HEK293 (cell line): ENCODE measurements at regions not wholly inside any gene's neighbourhood (a gene's known extent, or its start where the extent isn't known, plus 50 kb on each side); places are given as distances from the start of the nearest gene placed in this dataset.

ENCODE experiments used
- CTCF ChIA-PET: fragments of 350-600 bp; formaldehyde crosslinking; extraction: SDS; loops from one replicate; lab custom pipeline; 2021; ENCODE audit warnings: antibody characterized with exemption; lab: Yijun Ruan, JAX
- POLR2A ChIA-PET: fragments of 300-600 bp; formaldehyde crosslinking; extraction: SDS; loops from one replicate; lab custom pipeline; 2020; ENCODE audit warnings: antibody characterized with exemption, inconsistent platforms; lab: Yijun Ruan, JAX
- H3K27ac ChIP-seq: fragments of 200-500 bp; sonication (Bioruptor generic); 2 replicates; pipeline ENCODE4 v1.5.1; 2014; ENCODE audit warnings: low read depth, low read length, control low read depth, inconsistent platforms; ENCODE audit errors: extremely low read depth
- H3K36me3 ChIP-seq, 2 experiments: fragments of 200-500 bp in 1 of 2; sonication (Bioruptor generic) in 1 of 2; 1 replicate in 1 of 2; 2 replicates in 1 of 2; pipeline ENCODE4 v1.5.1; 2014 to 2017; ENCODE audit warnings: inconsistent platforms in 2 of 2, low read length in 2 of 2; ENCODE audit not compliant: control insufficient read depth in 2 of 2, insufficient read depth in 1 of 2
- H3K4me1 ChIP-seq: fragments of 200-500 bp; sonication (Bioruptor generic); 2 replicates; pipeline ENCODE4 v1.5.1; 2014; ENCODE audit warnings: mild to moderate bottlenecking, low read length, inconsistent platforms; ENCODE audit not compliant: control insufficient read depth, insufficient read depth
- H3K4me3 ChIP-seq: 2 replicates; pipeline ENCODE4 v1.5.1; 2011; ENCODE audit warnings: low read depth, mild to moderate bottlenecking, control low read depth, low read length, moderate library complexity
- H3K9me3 ChIP-seq: fragments of 200-500 bp; sonication (Bioruptor generic); 2 replicates; pipeline ENCODE4 v1.5.1; 2014; ENCODE audit warnings: low read depth, low read length, inconsistent platforms; ENCODE audit not compliant: control insufficient read depth, insufficient read depth
- GLIS2 ChIP-seq: fragments of 450-650 bp; formaldehyde crosslinking; IDR thresholded peaks from 2 replicates; pipeline ENCODE4 v1.5.1; 2016; ENCODE audit warnings: missing biosample characterization, missing genetic modification characterization
- MEIS1 ChIP-seq: sonication (generic); formaldehyde crosslinking; IDR thresholded peaks from 2 replicates; pipeline ENCODE4 v1.8.1; 2022; ENCODE audit warnings: missing genetic modification reagents, mild to moderate bottlenecking, borderline replicate concordance
- SETDB1 ChIP-seq: IDR thresholded peaks from one replicate; pipeline ENCODE4 v1.6.1; 2017; ENCODE audit warnings: mild to moderate bottlenecking, low read length, moderate library complexity, mixed read lengths; ENCODE audit not compliant: insufficient read length
- SP7 ChIP-seq: fragments of 450-650 bp; formaldehyde crosslinking; IDR thresholded peaks from 2 replicates; pipeline ENCODE4 v1.5.1; 2016; ENCODE audit warnings: missing biosample characterization, missing genetic modification characterization
- TCF7L2 ChIP-seq: IDR thresholded peaks from 2 replicates; pipeline ENCODE4 v1.6.1; 2011; ENCODE audit warnings: low read depth, mild to moderate bottlenecking, inconsistent platforms, low read length, moderate library complexity, borderline replicate concordance
- ZBTB17 ChIP-seq: fragments of 450-650 bp; formaldehyde crosslinking; IDR thresholded peaks from 2 replicates; pipeline ENCODE4 v1.5.1; 2016; ENCODE audit warnings: missing biosample characterization, missing genetic modification characterization
- ZBTB7A ChIP-seq: fragments of 450-650 bp; formaldehyde crosslinking; IDR thresholded peaks from 2 replicates; pipeline ENCODE4 v1.5.1; 2016; ENCODE audit warnings: low read depth, missing biosample characterization, missing genetic modification characterization
- ZNF19 ChIP-seq: fragments of 450-650 bp; formaldehyde crosslinking; IDR thresholded peaks from 2 replicates; pipeline ENCODE4; 2016; ENCODE audit warnings: missing biosample characterization, missing genetic modification characterization, low read depth
- ZNF23 ChIP-seq: fragments of 450-650 bp; formaldehyde crosslinking; IDR thresholded peaks from 2 replicates; pipeline ENCODE4 v1.5.1; 2016; ENCODE audit warnings: missing biosample characterization, missing genetic modification characterization, borderline replicate concordance
- ZNF341 ChIP-seq: fragments of 450-650 bp; formaldehyde crosslinking; IDR thresholded peaks from 2 replicates; pipeline ENCODE4; 2016; ENCODE audit warnings: low read depth, missing biosample characterization, missing genetic modification characterization
- ZNF366 ChIP-seq: fragments of 450-650 bp; formaldehyde crosslinking; conservative IDR thresholded peaks from 2 replicates; pipeline ENCODE4 v1.5.1; 2016; ENCODE audit warnings: missing biosample characterization, missing genetic modification characterization
- ZNF37A ChIP-seq: fragments of 450-650 bp; IDR thresholded peaks from 2 replicates; pipeline ENCODE4 v1.5.1; 2018; ENCODE audit warnings: missing biosample characterization, missing genetic modification characterization
- ZNF404 ChIP-seq: fragments of 450-650 bp; formaldehyde crosslinking; IDR thresholded peaks from 2 replicates; pipeline ENCODE4 v1.5.1; 2017; ENCODE audit warnings: missing biosample characterization, missing genetic modification characterization
- ZNF501 ChIP-seq: fragments of 450-650 bp; formaldehyde crosslinking; IDR thresholded peaks from 2 replicates; pipeline ENCODE4 v1.5.1; 2016; ENCODE audit warnings: missing biosample characterization, missing genetic modification characterization
- ZNF549 ChIP-seq: fragments of 450-650 bp; IDR thresholded peaks from 2 replicates; pipeline ENCODE4 v1.5.1; 2018; ENCODE audit warnings: missing biosample characterization, missing genetic modification characterization, mild to moderate bottlenecking, inconsistent platforms, moderate library complexity
- ZNF558 ChIP-seq: fragments of 450-650 bp; formaldehyde crosslinking; IDR thresholded peaks from 2 replicates; pipeline ENCODE4 v1.5.1; 2016; ENCODE audit warnings: missing biosample characterization, missing genetic modification characterization
- ZNF571 ChIP-seq: fragments of 450-650 bp; formaldehyde crosslinking; IDR thresholded peaks from 2 replicates; pipeline ENCODE4 v1.5.0; 2017; ENCODE audit warnings: missing biosample characterization, missing genetic modification characterization
- ZNF580 ChIP-seq: fragments of 450-650 bp; formaldehyde crosslinking; IDR thresholded peaks from 2 replicates; pipeline ENCODE4 v1.5.1; 2016; ENCODE audit warnings: missing biosample characterization, missing genetic modification characterization
- ZNF600 ChIP-seq: fragments of 450-650 bp; formaldehyde crosslinking; IDR thresholded peaks from 2 replicates; pipeline ENCODE4 v1.5.1; 2016; ENCODE audit warnings: missing biosample characterization, missing genetic modification characterization
- ZNF621 ChIP-seq: fragments of 450-650 bp; formaldehyde crosslinking; IDR thresholded peaks from 2 replicates; pipeline ENCODE4 v1.5.1; 2017; ENCODE audit warnings: missing biosample characterization, missing genetic modification characterization
- ZNF623 ChIP-seq: fragments of 450-650 bp; formaldehyde crosslinking; IDR thresholded peaks from 2 replicates; pipeline ENCODE4 v1.5.1; 2016; ENCODE audit warnings: missing biosample characterization, missing genetic modification characterization
- ZNF645 ChIP-seq: fragments of 450-650 bp; formaldehyde crosslinking; IDR thresholded peaks from 2 replicates; pipeline ENCODE4; 2016; ENCODE audit warnings: missing biosample characterization, missing genetic modification characterization
- ZNF670 ChIP-seq: fragments of 450-650 bp; formaldehyde crosslinking; IDR thresholded peaks from 2 replicates; pipeline ENCODE4 v1.5.1; 2016; ENCODE audit warnings: missing biosample characterization, missing genetic modification characterization, low read depth
- ZNF777 ChIP-seq: fragments of 450-650 bp; formaldehyde crosslinking; IDR thresholded peaks from 2 replicates; pipeline ENCODE4 v1.5.1; 2017; ENCODE audit warnings: missing biosample characterization, missing genetic modification characterization, borderline replicate concordance
- ZNF830 ChIP-seq: fragments of 450-650 bp; IDR thresholded peaks from 2 replicates; pipeline ENCODE4 v1.5.0; 2018; ENCODE audit warnings: missing biosample characterization, missing genetic modification characterization, low read depth, mild to moderate bottlenecking, moderate library complexity
- ZSCAN16 ChIP-seq: fragments of 450-650 bp; formaldehyde crosslinking; IDR thresholded peaks from 2 replicates; pipeline ENCODE4 v1.5.1; 2016; ENCODE audit warnings: missing biosample characterization, missing genetic modification characterization
- ZXDB ChIP-seq: fragments of 450-650 bp; formaldehyde crosslinking; IDR thresholded peaks from 2 replicates; pipeline ENCODE4 v1.5.1; 2016; ENCODE audit warnings: missing biosample characterization, missing genetic modification characterization
- TF ChIP-seq, protein P1 (sequence below): fragments of 450-650 bp; formaldehyde crosslinking; IDR thresholded peaks from 2 replicates; pipeline ENCODE4 v1.5.1; 2016; ENCODE audit warnings: missing biosample characterization, missing genetic modification characterization
- TF ChIP-seq, protein P2 (sequence below): fragments of 450-650 bp; formaldehyde crosslinking; IDR thresholded peaks from 2 replicates; pipeline ENCODE4 v1.5.1; 2016; ENCODE audit warnings: missing biosample characterization, missing genetic modification characterization

DNA sequence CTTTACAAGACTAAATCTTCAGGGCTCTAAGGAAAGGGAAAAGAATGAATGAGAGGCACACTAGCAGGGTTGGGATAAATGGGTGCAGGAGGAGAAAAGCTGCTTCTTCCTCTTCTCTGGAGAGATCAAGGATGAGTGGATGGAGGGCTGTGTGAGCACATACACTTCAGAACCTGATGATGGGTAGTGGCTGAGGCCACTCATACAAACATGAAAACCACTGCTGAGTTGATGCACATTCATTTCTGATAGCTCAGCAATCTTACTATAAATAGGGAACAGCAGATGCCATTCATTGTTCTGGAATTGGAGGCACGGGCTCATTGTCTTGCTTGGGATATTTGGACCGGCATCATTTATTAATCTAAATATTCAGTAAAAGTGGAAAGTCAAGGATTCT, 152.4 kb upstream of the KCTD1 start:
- CTCF ChIA-PET, result no interaction called here

DNA sequence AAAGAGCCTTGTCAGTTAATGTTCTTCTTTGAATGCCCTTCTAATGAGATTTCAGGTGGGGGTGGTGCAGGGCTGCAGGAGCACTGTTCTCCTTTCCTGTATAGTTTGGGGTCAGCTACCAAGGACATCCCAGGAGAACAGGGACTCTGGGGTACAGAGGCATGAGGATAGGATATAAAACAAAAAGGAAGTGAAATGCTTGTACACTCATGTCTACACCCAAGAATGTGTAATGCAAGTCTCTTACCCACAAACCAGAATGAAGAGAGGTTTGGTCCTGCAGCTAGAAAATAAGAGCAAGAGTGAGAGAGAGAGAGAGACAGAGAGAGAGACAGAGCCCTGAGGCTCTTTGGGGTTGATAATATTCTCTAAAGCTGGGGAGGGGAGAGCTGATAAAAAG, 151.8 kb upstream of the KCTD1 start:
- POLR2A ChIA-PET, result interaction anchor here (1.1 kb wide), 1 partner anchor 18 kb away, joined by 3 read pairs; no protein-coding TSS in a partner anchor
- Histone ChIP-seq H3K27ac (no peak overlapping the region), H3K36me3 (no peaks in the 10 kb centered on the region), H3K4me1 (no peaks in the 10 kb centered on the region), H3K4me3 (no peak overlapping the region), H3K9me3 (no peaks in the 10 kb centered on the region)
- CTCF ChIA-PET, result interaction anchor here (0.7 kb wide), 1 partner anchor 9 kb away, joined by 3 read pairs; no protein-coding TSS in a partner anchor
- TF ChIP-seq ZNF621 (tag by site-specific recombination) (no peak), ZNF404 (no peak), SETDB1 (no peak), ZBTB7A (no peak), ZNF341 (no peak), SP7 (tag by site-specific recombination) (no peak), ZNF549 (no peak), TCF7L2 (no peak), ZNF366 (tag by site-specific recombination) (no peak), ZNF19 (tag by site-specific recombination) (no peak), ZNF580 (no peak), ZNF558 (no peak), ZNF23 (tag by site-specific recombination) (no peak), ZNF623 (tag by site-specific recombination) (no peak), ZXDB (tag by site-specific recombination) (no peak), GLIS2 (tag by site-specific recombination) (no peak), ZNF777 (tag by site-specific recombination) (no peak), ZNF37A (tag by site-specific recombination) (no peak), ZNF501 (no peak)
- TF ChIP-seq, protein P1, sequence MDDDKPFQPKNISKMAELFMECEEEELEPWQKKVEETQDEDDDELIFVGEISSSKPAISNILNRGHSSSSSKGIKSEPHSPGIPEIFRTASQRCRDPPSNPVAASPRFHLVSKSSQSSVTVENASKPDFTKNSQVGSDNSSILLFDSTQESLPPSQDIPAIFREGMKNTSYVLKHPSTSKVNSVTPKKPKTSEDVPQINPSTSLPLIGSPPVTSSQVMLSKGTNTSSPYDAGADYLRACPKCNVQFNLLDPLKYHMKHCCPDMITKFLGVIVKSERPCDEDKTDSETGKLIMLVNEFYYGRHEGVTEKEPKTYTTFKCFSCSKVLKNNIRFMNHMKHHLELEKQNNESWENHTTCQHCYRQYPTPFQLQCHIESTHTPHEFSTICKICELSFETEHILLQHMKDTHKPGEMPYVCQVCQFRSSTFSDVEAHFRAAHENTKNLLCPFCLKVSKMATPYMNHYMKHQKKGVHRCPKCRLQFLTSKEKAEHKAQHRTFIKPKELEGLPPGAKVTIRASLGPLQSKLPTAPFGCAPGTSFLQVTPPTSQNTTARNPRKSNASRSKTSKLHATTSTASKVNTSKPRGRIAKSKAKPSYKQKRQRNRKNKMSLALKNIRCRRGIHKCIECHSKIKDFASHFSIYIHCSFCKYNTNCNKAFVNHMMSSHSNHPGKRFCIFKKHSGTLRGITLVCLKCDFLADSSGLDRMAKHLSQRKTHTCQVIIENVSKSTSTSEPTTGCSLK (tag by site-specific recombination), result no peak

More for the DNA sequence above, 152.4 kb upstream of the KCTD1 start:
- no peaks in the 10 kb centered on the region for H3K4me1 ChIP-seq
- no peaks in the 10 kb centered on the region for H3K36me3 ChIP-seq
- H3K4me3 ChIP-seq, result no peak overlapping the region
- TF ChIP-seq ZSCAN16 (tag by site-specific recombination) (no peak), ZNF571 (tag by site-specific recombination) (no peak), TCF7L2 (no peak), ZNF549 (no peak), ZNF670 (tag by site-specific recombination) (no peak), ZBTB17 (no peak), MEIS1 (no peak), ZNF600 (tag by site-specific recombination) (no peak), ZNF645 (tag by site-specific recombination) (no peak), ZNF830 (tag by site-specific recombination) (no peak)
- TF ChIP-seq, protein P2, sequence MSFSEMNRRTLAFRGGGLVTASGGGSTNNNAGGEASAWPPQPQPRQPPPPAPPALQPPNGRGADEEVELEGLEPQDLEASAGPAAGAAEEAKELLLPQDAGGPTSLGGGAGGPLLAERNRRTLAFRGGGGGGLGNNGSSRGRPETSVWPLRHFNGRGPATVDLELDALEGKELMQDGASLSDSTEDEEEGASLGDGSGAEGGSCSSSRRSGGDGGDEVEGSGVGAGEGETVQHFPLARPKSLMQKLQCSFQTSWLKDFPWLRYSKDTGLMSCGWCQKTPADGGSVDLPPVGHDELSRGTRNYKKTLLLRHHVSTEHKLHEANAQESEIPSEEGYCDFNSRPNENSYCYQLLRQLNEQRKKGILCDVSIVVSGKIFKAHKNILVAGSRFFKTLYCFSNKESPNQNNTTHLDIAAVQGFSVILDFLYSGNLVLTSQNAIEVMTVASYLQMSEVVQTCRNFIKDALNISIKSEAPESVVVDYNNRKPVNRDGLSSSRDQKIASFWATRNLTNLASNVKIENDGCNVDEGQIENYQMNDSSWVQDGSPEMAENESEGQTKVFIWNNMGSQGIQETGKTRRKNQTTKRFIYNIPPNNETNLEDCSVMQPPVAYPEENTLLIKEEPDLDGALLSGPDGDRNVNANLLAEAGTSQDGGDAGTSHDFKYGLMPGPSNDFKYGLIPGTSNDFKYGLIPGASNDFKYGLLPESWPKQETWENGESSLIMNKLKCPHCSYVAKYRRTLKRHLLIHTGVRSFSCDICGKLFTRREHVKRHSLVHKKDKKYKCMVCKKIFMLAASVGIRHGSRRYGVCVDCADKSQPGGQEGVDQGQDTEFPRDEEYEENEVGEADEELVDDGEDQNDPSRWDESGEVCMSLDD (tag by site-specific recombination), result no peak
- TF ChIP-seq, all 188 proteins: peak for 0
- H3K27ac ChIP-seq, result no peak overlapping the region
- H3K9me3 ChIP-seq, result no peaks in the 10 kb centered on the region
- POLR2A ChIA-PET, result interaction anchor here (1.1 kb wide), 1 partner anchor 18 kb away, joined by 3 read pairs; no protein-coding TSS in a partner anchor
